ELR (cell line): ENCODE measurements at regions not wholly inside any gene's neighbourhood (a gene's known extent, or its start where the extent isn't known, plus 50 kb on each side); places are given as distances from the start of the nearest gene placed in this dataset.
"Not testable (repeated sequence)": the region's sequence is repeated elsewhere in the genome, so short reads cannot be mapped to it uniquely, and the experiment has no call there.

ENCODE experiments used
- DNase-seq: peaks from one replicate; pipeline ENCODE4 v3.0.0-alpha.2; 2015; ENCODE audit warnings: low read depth

DNA sequence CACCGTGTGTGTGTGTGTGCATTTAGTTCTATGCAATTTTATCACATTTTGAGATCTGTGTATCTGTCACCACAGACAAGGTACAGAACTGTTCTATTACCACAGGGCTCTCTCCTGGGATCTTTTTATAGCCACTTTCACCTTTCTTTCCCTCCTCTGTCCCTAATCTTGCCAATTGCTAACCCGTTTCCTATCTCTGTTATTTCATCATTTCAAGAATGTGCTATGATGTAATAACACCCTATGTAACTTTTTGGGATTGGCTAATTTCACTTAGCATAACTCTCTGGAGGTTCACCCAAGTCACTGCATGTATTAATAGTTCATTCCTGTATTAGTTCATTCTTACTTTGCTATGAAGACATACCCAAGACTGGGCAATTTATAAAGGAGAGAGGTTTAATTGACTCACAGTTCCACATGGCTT lies 657.7 kb downstream of the QKI start:
- no peak for DNase-seq

GRCh38 chr6:164069350-164069990 lies 655.0 kb downstream of the QKI start:
- DNase-seq: peak; percentile 13

DNA sequence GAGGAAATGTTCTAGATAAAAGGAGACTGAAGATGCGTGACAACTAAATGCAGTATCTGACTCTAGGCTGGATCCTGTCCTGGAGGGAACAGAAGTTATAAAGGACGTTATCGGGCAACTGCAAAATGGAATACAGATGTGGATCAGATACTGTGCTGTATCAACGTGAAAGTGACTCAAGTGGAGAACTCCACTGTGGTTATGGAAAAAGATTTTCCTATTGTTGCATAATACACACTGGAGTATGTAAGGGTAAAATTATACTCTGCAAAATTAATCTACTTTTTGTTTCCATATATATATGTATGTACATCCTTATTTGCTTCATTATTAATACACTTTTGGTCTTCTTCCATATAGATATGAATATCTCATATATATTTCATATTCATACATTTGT lies 654.0 kb downstream of the QKI start:
- no peak for DNase-seq

- no peak for DNase-seq
Observed at GRCh38 chr6:164066766-164067165, 652.2 kb downstream of the QKI start.

DNA sequence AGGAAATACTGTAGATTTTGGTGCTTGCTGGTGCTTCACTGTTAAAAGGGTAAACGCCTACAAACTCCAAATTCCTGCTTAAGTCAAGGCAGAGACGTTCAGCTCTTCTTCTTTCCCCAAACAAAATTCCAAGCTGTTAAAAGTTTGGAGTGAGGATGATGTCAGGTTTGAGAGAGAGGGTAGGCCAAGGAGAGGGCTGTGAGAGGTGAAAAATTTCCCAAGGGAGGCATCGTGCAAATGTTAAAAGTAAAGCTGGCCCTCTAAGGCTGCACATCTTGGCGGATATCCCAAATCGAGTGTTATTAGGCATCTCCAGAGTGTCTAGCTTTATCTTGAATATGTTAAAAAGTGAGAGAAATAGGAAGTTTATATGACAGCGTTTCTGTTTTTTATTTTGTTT lies 651.8 kb downstream of the QKI start:
- no peak for DNase-seq

DNA sequence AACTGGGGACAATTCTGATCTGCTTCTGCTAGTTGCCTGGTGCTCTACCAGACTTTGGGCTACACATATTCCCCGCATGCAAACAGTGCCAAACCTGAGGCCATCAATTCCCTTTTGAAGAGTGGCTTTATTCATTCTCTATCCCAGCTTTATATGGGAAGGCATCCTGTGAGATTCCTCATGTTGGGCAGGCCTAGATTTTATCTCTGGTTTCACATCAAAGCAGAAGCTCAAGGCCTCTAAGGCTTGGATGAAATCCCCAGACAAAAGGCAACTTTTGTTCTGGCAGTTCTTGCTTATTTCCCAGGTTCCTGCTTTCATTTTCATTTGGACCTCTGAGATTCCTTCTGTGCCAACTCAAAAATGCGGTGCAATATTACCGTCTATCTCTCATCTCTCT lies 648.8 kb downstream of the QKI start:
- no peak for DNase-seq

DNA sequence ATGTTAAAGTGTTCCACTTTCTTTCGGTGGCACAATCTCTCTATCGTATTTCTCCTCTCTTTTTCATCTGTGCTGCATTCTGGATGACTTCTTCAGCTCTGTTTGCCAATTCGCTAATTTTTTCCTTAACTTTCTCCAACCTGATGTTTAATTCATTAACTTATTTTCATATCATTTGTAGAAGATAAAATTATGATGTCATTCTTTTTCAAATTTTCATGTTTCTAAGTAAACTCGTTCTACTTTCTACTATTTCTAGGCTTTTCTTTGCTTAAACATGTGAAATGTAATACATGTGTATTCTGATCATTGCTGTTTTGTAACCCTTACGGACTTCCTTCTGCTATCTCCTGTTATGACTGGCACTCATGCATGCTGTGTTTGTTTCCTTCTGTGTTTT lies 648.4 kb downstream of the QKI start:
- no peak for DNase-seq

DNA sequence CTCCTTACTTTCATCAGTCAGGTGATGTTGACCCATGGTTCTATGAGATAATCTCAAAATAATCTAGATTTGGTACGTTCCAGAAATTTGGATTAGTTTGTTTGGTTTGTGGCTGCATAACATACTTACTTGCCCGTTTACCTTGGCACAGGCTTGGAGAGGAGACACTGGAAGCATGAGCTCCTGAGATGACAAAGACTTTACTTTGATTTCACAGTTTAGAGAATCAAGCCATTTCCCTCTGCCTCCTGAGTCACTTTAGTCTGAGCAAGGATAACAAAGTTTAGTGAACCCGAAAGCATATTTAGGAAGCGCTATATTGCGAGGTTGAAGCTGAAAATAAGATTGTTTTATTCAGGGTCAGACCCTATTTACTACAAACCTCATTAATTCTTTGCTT lies 643.4 kb downstream of the QKI start:
- DNase-seq: no peak

DNA sequence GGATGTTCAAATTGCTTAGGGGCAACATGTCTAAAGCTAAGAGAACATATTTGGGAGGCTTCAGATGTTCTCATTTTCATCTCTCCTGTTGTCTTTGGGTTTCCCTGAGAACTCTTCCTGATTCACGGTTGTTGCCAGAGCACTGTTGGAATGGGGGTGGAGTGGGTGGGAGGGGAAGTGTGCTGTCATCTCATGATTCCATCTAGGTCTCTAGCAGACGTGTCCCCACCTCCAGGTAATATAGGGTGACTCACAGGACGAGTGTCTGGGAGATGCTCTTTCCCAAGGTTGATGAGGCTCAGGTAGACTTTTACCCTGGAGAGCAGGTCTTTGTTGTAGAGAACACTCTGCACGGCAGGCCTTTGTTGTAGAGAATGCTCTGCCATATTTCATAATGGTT lies 636.9 kb downstream of the QKI start:
- DNase-seq: no peak

DNA sequence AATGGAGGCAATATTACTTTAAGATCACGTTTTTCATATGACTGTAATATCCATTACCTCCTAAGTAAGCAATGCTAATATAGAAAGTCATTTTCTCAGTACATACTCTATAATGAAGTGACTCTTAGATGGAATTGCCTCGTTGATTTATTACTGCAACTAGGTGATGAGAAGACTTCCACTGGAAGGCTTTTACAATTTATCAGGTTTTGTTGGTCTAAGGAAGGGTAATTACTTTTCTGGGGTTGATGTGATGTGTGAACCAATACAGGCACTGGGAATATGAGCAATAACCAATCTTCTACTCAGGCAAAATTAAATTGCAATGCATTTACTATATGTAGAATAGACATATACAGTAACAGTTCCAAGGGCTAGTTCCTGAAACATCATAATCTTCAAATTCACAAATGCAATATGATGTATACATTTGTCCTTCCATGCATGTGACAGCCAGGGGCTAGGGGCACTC lies 635.0 kb downstream of the QKI start:
- no peak for DNase-seq

DNA sequence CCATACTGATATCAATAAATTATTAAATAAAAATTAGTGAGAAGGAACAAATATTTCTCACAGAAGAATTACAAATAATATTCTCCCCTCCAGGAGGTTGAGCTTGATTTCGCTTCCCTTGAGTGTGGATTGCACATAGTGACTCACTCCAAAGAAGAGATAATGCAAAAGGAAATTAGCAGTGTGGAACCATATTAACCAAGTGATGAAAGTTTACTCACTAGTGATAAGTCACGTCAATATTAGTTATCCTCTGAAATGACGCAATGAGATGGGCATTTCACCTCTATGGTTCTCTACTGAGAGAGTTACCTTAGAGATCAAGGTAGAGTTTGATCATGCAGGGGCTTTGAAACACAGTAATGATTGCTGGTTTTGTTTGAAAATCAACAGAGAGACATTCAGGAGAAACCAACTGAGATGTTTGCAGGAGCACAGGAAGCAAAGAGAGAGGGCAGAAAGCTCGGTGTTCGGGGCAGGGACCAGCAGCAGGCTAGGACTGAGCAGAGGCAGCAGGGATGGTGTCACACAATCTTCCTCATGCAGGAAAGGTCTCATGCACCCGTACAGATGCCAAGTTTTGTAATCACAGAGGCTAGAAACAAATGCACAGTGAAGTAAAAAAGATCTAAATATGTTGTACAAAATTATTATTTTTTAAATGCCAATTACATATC lies 634.5 kb downstream of the QKI start:
- peak; percentile 24 for DNase-seq

DNA sequence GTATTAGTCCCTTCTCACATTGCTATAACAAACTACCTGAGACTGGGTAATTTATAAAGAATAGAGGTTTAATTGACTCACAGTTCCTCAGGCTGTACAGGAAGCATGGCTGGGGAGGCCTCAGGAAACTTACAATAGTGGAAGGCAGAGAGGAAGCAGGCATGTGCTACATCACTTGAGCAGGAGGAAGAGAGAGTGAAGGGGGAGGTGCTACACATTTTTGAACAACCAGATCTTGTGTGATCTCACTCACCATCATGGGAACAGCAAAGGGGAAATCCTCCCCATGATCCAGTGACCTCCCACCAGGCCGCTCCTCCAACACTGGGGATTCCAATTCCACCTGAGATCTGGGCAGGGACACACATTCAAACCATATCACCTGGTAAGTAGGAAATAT lies 630.6 kb downstream of the QKI start:
- DNase-seq: no peak

GRCh38 chr6:164043656-164044055 lies 629.1 kb downstream of the QKI start:
- DNase-seq: not testable (repeated sequence)

GRCh38 chr6:164042212-164042611 lies 627.7 kb downstream of the QKI start:
- no peak for DNase-seq

- DNase-seq: no peak
Observed at GRCh38 chr6:164040994-164041393, 626.5 kb downstream of the QKI start.

DNA sequence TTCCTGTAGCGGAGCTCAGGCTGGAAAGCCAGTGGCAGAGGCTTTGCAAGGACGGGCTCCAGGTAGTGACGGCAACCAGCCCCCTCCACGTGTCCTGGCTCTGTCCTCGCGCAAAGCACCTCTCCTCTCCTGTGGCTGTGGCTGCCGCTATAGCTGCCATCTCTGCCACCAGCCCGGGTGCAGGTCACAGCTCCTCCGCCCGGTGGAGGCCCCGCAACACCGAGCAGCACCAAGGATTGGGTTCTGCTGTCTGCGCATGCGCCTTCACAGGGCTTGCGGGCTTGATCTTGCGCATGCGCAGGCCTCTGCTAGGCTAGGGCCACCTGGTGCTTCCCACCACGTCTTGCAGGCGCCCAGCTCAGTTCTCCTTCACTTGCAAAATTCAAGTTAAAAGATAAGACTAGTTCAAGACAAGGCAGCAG lies 625.4 kb downstream of the QKI start:
- no peak for DNase-seq

DNA sequence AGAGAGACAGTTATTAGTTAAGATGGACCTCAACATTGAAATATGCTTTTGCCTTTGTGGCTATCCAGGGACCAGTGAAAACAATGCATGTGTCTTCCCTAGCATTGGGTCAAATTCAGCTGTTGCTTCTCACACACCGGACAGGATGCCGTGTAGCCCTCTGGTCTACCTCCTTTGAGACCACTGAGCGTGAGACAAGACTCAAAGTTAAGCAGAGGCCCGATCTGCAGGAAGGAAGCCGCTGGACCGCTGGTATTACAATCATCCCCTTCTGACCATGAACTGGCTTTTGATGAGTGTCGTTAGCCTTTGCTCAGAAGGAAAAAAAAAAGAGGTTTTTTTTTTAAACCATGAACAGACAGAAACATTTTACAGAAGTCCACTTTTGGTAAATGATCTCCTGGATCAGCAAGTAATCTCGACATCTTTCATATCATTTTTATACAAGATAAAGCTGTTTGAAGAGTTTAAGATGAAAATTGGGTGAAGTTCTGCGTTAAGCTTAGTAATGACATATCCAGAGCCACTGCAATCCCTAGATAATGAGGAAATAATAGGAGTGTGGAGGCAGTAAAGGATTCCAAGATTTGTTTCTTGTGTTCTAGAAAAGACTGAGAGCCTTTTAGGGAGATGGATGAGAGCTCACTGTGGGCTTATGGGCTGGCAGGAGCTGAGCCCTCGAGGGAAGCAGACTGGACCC lies 622.8 kb downstream of the QKI start:
- no peak for DNase-seq

- DNase-seq: no peak
Observed at GRCh38 chr6:164035900-164036485, 621.5 kb downstream of the QKI start.

GRCh38 chr6:164034602-164035140 lies 620.2 kb downstream of the QKI start:
- peak; percentile 30 for DNase-seq

GRCh38 chr6:164025180-164025579 lies 610.7 kb downstream of the QKI start:
- no peak for DNase-seq

- no peak for DNase-seq
Observed at GRCh38 chr6:164023535-164023934, 609.0 kb downstream of the QKI start.

DNA sequence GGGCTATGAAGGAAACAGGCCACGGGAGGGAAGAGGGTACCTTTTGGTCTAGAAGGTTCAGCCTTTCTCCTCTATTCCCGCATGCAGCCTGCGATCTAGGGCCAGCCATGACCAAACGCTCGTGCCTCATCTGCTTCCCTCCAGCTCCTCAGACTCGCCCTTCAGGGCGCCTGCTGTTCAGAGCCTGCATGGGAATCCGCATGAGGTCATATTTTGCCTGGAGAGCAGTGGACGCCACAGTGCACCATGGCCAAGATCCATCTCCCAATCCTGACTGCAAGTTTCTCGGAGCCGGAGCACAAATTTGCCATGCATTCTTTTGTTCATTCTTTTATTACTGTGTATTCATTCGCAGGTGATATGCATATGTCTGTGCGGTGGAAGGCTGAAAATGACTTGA lies 608.1 kb downstream of the QKI start:
- no peak for DNase-seq
